B cell (primary cell): ENCODE measurements at regions not wholly inside any gene's neighbourhood (a gene's known extent, or its start where the extent isn't known, plus 50 kb on each side); places are given as distances from the start of the nearest gene placed in this dataset.

Experiments used
- ATAC-seq: fragments of 200-7000 bp; cut with Tn5 transposase; one replicate; pipeline ENCODE4 v1.10.0; 2021; ENCODE audit warnings: low read depth, mild to moderate bottlenecking, moderate number of reproducible peaks, moderate library complexity
- CTCF ChIA-PET: fragments of 350-600 bp; sonication (Branson Sonifier 250); formaldehyde crosslinking; loops from one replicate; lab custom pipeline; 2021; ENCODE audit warnings: antibody characterized with exemption, inconsistent platforms; lab: Charles Lee
- POLR2A ChIA-PET: fragments of 350-600 bp; sonication (Branson Sonifier 250); formaldehyde crosslinking; loops from one replicate; lab custom pipeline; 2021; ENCODE audit warnings: antibody characterized with exemption; lab: Charles Lee
- DNase-seq: peaks from one replicate; pipeline ENCODE4 v3.0.0; 2013
- H2AFZ ChIP-seq: 2 replicates; pipeline ENCODE4 v1.6.1; 2012; ENCODE audit warnings: mild to moderate bottlenecking, low read depth, low read length; ENCODE audit not compliant: insufficient read depth, poor library complexity, severe bottlenecking
- H3K27ac ChIP-seq, 2 donors: 1 replicate in 1 of 2; 2 replicates in 1 of 2; pipeline ENCODE4 v1.5.1; 2012 to 2013; ENCODE audit warnings: low read length in 2 of 2, mild to moderate bottlenecking in 2 of 2, moderate library complexity in 1 of 2
- H3K27me3 ChIP-seq, 4 experiments: fragments of 200-600 bp in 1 of 4; sonication (generic) in 1 of 4; replicated peaks in 1 of 4; 1 replicate in 2 of 4; 2 replicates in 2 of 4; pipeline versions ENCODE4 v1.6.1 to v1.7.0; 2013 to 2016; ENCODE audit warnings: low read length in 3 of 4, mild to moderate bottlenecking in 2 of 4, mixed read lengths in 1 of 4, moderate library complexity in 1 of 4; ENCODE audit not compliant: insufficient read depth in 4 of 4, control insufficient read depth in 3 of 4; ENCODE audit errors: control extremely low read depth in 1 of 4
- H3K36me3 ChIP-seq, 2 experiments: replicated peaks in 1 of 2; 1 replicate in 1 of 2; 2 replicates in 1 of 2; pipeline versions ENCODE4 v1.6.1 to v1.7.1; 2013; ENCODE audit warnings: low read length in 1 of 2; ENCODE audit not compliant: insufficient read depth in 2 of 2, control insufficient read depth in 1 of 2; ENCODE audit errors: control extremely low read depth in 1 of 2, extremely low read depth in 1 of 2
- H3K4me1 ChIP-seq, 2 donors: fragments of 200-600 bp in 1 of 2; sonication (generic) in 1 of 2; 1 replicate in 1 of 2; 2 replicates in 1 of 2; pipeline versions ENCODE4 v1.5.1 to v1.6.1; 2013 to 2017; ENCODE audit warnings: low read length in 2 of 2; ENCODE audit not compliant: control insufficient read depth in 2 of 2, insufficient read depth in 2 of 2
- H3K4me2 ChIP-seq: replicated peaks from 2 replicates; pipeline ENCODE3; 2012; ENCODE audit warnings: mild to moderate bottlenecking, low read depth, low read length; ENCODE audit not compliant: poor library complexity, severe bottlenecking
- H3K4me3 ChIP-seq, 5 experiments: fragments of 200-600 bp in 1 of 5; sonication (generic) in 1 of 5; 1 replicate in 3 of 5; 2 replicates in 2 of 5; pipeline versions ENCODE4 v1.5.1 to v1.7.0; 2011 to 2016; ENCODE audit warnings: low read length in 4 of 5, mild to moderate bottlenecking in 4 of 5, low read depth in 2 of 5, control low read depth in 1 of 5, moderate library complexity in 1 of 5; ENCODE audit not compliant: insufficient read depth in 1 of 5; ENCODE audit errors: control extremely low read depth in 1 of 5, extremely low read depth in 1 of 5
- H3K79me2 ChIP-seq: fragments of 200-600 bp; sonication (generic); one replicate; pipeline ENCODE4 v1.6.0; 2016; ENCODE audit warnings: low read length; ENCODE audit not compliant: control insufficient read depth, insufficient read depth
- H3K9ac ChIP-seq: fragments of 200-600 bp; sonication (generic); 2 replicates; pipeline ENCODE4 v1.6.1; 2017; ENCODE audit warnings: mild to moderate bottlenecking, low read length, moderate library complexity
- H3K9me3 ChIP-seq, 3 donors: one replicate each; pipeline versions ENCODE4 v1.6.1 to v1.7.1; 2013; ENCODE audit warnings: low read length in 2 of 3; ENCODE audit not compliant: control insufficient read depth in 2 of 3, insufficient read depth in 1 of 3; ENCODE audit errors: control extremely low read depth in 1 of 3
- H4K20me1 ChIP-seq: 2 replicates; pipeline ENCODE4 v1.6.0; 2012; ENCODE audit warnings: mild to moderate bottlenecking, low read length; ENCODE audit not compliant: insufficient read depth, control insufficient read depth, poor library complexity, severe bottlenecking
- H3K27ac Mint-ChIP-seq: one replicate; pipeline ENCODE4 v1.8.0; 2021; ENCODE audit warnings: mixed read lengths
- H3K27me3 Mint-ChIP-seq: one replicate; pipeline ENCODE4 v1.8.0; 2021; ENCODE audit warnings: mixed read lengths
- H3K4me1 Mint-ChIP-seq: one replicate; pipeline ENCODE4 v1.8.0; 2021; ENCODE audit warnings: mixed read lengths
- H3K4me3 Mint-ChIP-seq: one replicate; pipeline ENCODE4 v1.8.0; 2021; ENCODE audit warnings: mixed read lengths
- H3K9me3 Mint-ChIP-seq: one replicate; pipeline ENCODE4 v1.8.0; 2022; ENCODE audit warnings: mixed read lengths; ENCODE audit not compliant: insufficient read depth
- CTCF ChIP-seq: fragments of 200-600 bp; IDR thresholded peaks from one replicate; pipeline ENCODE4 v1.8.0; 2022; ENCODE audit warnings: antibody characterized with exemption, mild to moderate bottlenecking
- EZH2 ChIP-seq: IDR thresholded peaks from 2 replicates; pipeline ENCODE4 v1.6.1; 2012; ENCODE audit warnings: borderline replicate concordance, low read depth, mild to moderate bottlenecking, moderate library complexity, low read length; ENCODE audit not compliant: insufficient read depth, poor library complexity, severe bottlenecking
- WGBS: methylation state at CpG from one replicate; pipeline ENCODE4 v1.1.5; 2013; ENCODE audit warnings: missing lambda C conversion rate; ENCODE audit not compliant: insufficient coverage; 5-methylcytosine and 5-hydroxymethylcytosine counted together
- intact Hi-C: fragments of 100-400 bp; cut with micrococcal nuclease; formaldehyde crosslinking; loops from one replicate; pipeline ENCODE4 v1.10.0; 2022

- Histone ChIP-seq H3K4me3 (no peak overlapping the region), H3K36me3 (no peaks in the 10 kb centered on the region), H3K27me3 (no peaks in the 10 kb centered on the region), H2AFZ (no peak overlapping the region), H3K4me2 (no peak overlapping the region), H3K79me2 (no peaks in the 10 kb centered on the region), H3K4me1 (no peaks in the 10 kb centered on the region), H3K9me3 (no peaks in the 10 kb centered on the region), H3K9ac (no peak overlapping the region), H4K20me1 (no peaks in the 10 kb centered on the region), H3K27ac (no peak overlapping the region)
- no peak for DNase-seq
- ChIA-PET CTCF (no interaction called here), POLR2A (no interaction called here)
- Mint-ChIP-seq H3K27me3 (no peaks in the 10 kb centered on the region), H3K4me3 (no peak overlapping the region), H3K27ac (no peak overlapping the region), H3K9me3 (no peaks in the 10 kb centered on the region), H3K4me1 (no peaks in the 10 kb centered on the region)
- ATAC-seq, result no peak
- TF ChIP-seq CTCF (no peak), EZH2 (no peak)
- intact Hi-C loops, result no loop called here
- WGBS, result 100% methylated on average over 1 of the region's 2 CpGs
Measured at GRCh38 chr18:1422634-1423033, 518.0 kb downstream of the ADCYAP1 start.

- POLR2A ChIA-PET, result no interaction called here
Measured at GRCh38 chr18:1425679-1426078, 521.0 kb downstream of the ADCYAP1 start.

More at GRCh38 chr18:1425679-1426078, 521.0 kb downstream of the ADCYAP1 start:
- H3K4me3 ChIP-seq, result no peak overlapping the region
- no peaks in the 10 kb centered on the region for H3K27me3 Mint-ChIP-seq
- no peaks in the 10 kb centered on the region for H3K4me1 Mint-ChIP-seq
- H3K27me3 ChIP-seq, result no peaks in the 10 kb centered on the region
- DNase-seq (no peak), ATAC-seq (no peak)
- CTCF ChIA-PET, result no interaction called here
- no peak overlapping the region for H2AFZ ChIP-seq
- H3K9me3 Mint-ChIP-seq, result no peaks in the 10 kb centered on the region
- H3K4me1 ChIP-seq, result no peaks in the 10 kb centered on the region
- TF ChIP-seq EZH2 (no peak), CTCF (no peak)
- H3K36me3 ChIP-seq, result no peaks in the 10 kb centered on the region
- no peak overlapping the region for H3K4me3 Mint-ChIP-seq
- H3K27ac Mint-ChIP-seq, result no peak overlapping the region
- H3K79me2 ChIP-seq, result no peaks in the 10 kb centered on the region
- H3K9me3 ChIP-seq, result no peaks in the 10 kb centered on the region
- H3K4me2 ChIP-seq, result no peak overlapping the region
- no peak overlapping the region for H3K9ac ChIP-seq
- no CpG with 5 or more reads among the region's 1 CpG for WGBS
- no peak overlapping the region for H3K27ac ChIP-seq
- intact Hi-C loops, result no loop called here
- no peaks in the 10 kb centered on the region for H4K20me1 ChIP-seq
